ENCODE measurements at regions not wholly inside any gene's neighbourhood (a gene's known extent, or its start where the extent isn't known, plus 50 kb on each side); places are given as distances from the start of the nearest gene placed in this dataset.
A peak's percentile ranks its signal among the peaks of the same experiment; 100 is the strongest.

- peak in 1 of 2 donors; percentile 6 for DNase-seq
- no peaks in the 10 kb centered on the region for H3K9me3 ChIP-seq
- intact Hi-C loops (cut with DNase I; ENCODE audit: low total_unique reads) = no loop called here
- H3K4me1 ChIP-seq = no peaks in the 10 kb centered on the region
- WGBS, 5 donors = 72 to 83% (median 77%) methylated on average over 8 of the region's 8 CpGs
- H3K36me3 ChIP-seq = no peaks in the 10 kb centered on the region
- no peaks in the 10 kb centered on the region for H3K27me3 ChIP-seq
- H3K4me3 ChIP-seq = no peak overlapping the region
- TF ChIP-seq EP300 (IDR thresholded peaks at IDR 0.05) = no peak
- no peak for TF ChIP-seq POLR2A (IDR thresholded peaks at IDR 0.05)
- TF ChIP-seq CTCF (IDR thresholded peaks at IDR 0.05) = no peak
- no peak for TF ChIP-seq POLR2AphosphoS5 (IDR thresholded peaks at IDR 0.05)
- H3K27ac ChIP-seq = no peak overlapping the region
Observed at GRCh38 chr11:104765401-104766095, 132.7 kb downstream of the CASP12 start.

GRCh38 chr11:104764710-104765045 is 133.6 kb downstream of the CASP12 start:
- DNase-seq = no peak
- intact Hi-C loops (cut with DNase I; ENCODE audit: low total_unique reads) = no loop called here
- Histone ChIP-seq H3K4me3 (no peak overlapping the region), H3K4me1 (no peaks in the 10 kb centered on the region), H3K36me3 (no peaks in the 10 kb centered on the region), H3K27me3 (no peaks in the 10 kb centered on the region), H3K27ac (no peak overlapping the region), H3K9me3 (peaks cover 0 to 5% (median 2%) of the 10 kb centered on the region in 4 donors)
- 22 to 48% (median 41%) methylated on average over 1 of the region's 1 CpG for WGBS, 5 donors
- TF ChIP-seq POLR2A (IDR thresholded peaks at IDR 0.05) (no peak), EP300 (IDR thresholded peaks at IDR 0.05) (no peak), CTCF (IDR thresholded peaks at IDR 0.05) (no peak), POLR2AphosphoS5 (IDR thresholded peaks at IDR 0.05) (no peak)

GRCh38 chr11:104763930-104764709 is 134.1 kb downstream of the CASP12 start:
- Histone ChIP-seq H3K27me3 (no peaks in the 10 kb centered on the region), H3K4me1 (no peaks in the 10 kb centered on the region), H3K4me3 (no peak overlapping the region), H3K9me3 (peaks cover 0 to 8% (median 3%) of the 10 kb centered on the region in 4 donors), H3K36me3 (no peaks in the 10 kb centered on the region), H3K27ac (no peak overlapping the region)
- TF ChIP-seq EP300 (IDR thresholded peaks at IDR 0.05) (no peak), CTCF (IDR thresholded peaks at IDR 0.05) (no peak), POLR2AphosphoS5 (IDR thresholded peaks at IDR 0.05) (no peak), POLR2A (IDR thresholded peaks at IDR 0.05) (no peak)
- intact Hi-C loops (cut with DNase I; ENCODE audit: low total_unique reads) = no loop called here
- no peak for DNase-seq
- WGBS, 5 donors = 71 to 84% (median 78%) methylated on average over 5 of the region's 5 CpGs

- no peak overlapping the region for H3K27ac ChIP-seq
- no peak for DNase-seq
- no peaks in the 10 kb centered on the region for H3K36me3 ChIP-seq
- H3K4me3 ChIP-seq = no peak overlapping the region
- 79 to 91% (median 90%) methylated on average over 2 of the region's 2 CpGs for WGBS, 5 donors
- H3K9me3 ChIP-seq = peaks cover 0 to 16% (median 10%) of the 10 kb centered on the region in 4 donors
- no peaks in the 10 kb centered on the region for H3K27me3 ChIP-seq
- no peaks in the 10 kb centered on the region for H3K4me1 ChIP-seq
- TF ChIP-seq CTCF (IDR thresholded peaks at IDR 0.05) = no peak
- no peak for TF ChIP-seq EP300 (IDR thresholded peaks at IDR 0.05)
- TF ChIP-seq POLR2AphosphoS5 (IDR thresholded peaks at IDR 0.05) = no peak
- no peak for TF ChIP-seq POLR2A (IDR thresholded peaks at IDR 0.05)
- intact Hi-C loops (cut with DNase I; ENCODE audit: low total_unique reads) = no loop called here
Observed at GRCh38 chr11:104761511-104761910, 136.7 kb downstream of the CASP12 start.

Measured in stomach (tissue), 8 donors.